ENCODE measurements at regions not wholly inside any gene's neighbourhood (a gene's known extent, or its start where the extent isn't known, plus 50 kb on each side); places are given as distances from the start of the nearest gene placed in this dataset.

- TF ChIP-seq, protein P1, sequence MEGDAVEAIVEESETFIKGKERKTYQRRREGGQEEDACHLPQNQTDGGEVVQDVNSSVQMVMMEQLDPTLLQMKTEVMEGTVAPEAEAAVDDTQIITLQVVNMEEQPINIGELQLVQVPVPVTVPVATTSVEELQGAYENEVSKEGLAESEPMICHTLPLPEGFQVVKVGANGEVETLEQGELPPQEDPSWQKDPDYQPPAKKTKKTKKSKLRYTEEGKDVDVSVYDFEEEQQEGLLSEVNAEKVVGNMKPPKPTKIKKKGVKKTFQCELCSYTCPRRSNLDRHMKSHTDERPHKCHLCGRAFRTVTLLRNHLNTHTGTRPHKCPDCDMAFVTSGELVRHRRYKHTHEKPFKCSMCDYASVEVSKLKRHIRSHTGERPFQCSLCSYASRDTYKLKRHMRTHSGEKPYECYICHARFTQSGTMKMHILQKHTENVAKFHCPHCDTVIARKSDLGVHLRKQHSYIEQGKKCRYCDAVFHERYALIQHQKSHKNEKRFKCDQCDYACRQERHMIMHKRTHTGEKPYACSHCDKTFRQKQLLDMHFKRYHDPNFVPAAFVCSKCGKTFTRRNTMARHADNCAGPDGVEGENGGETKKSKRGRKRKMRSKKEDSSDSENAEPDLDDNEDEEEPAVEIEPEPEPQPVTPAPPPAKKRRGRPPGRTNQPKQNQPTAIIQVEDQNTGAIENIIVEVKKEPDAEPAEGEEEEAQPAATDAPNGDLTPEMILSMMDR (IDR thresholded peaks at IDR 0.05; ENCODE audit: poor library complexity): no peak
- TF ChIP-seq EZH2phosphoT487 (IDR thresholded peaks at IDR 0.05; ENCODE audit: low read depth, severe bottlenecking, unreplicated experiment) (no peak), EZH2 (IDR thresholded peaks at IDR 0.05; ENCODE audit: borderline replicate concordance) (no peak)
These were observed 73.3 kb downstream of the SOX3 start for GRCh38 chrX:140431521-140431920.
